HepG2 (cell line): ENCODE measurements at regions not wholly inside any gene's neighbourhood (a gene's known extent, or its start where the extent isn't known, plus 50 kb on each side); places are given as distances from the start of the nearest gene placed in this dataset.

Experiments
- ATAC-seq: fragments of 200-7000 bp; cut with Tn5 transposase; 3 replicates; pipeline ENCODE4 v1.9.1; 2020; ENCODE audit warnings: mild to moderate bottlenecking, moderate library complexity
- BruUV-seq: library from RNA; stranded (reverse); fragments of 400-500 nt; replicated peaks from 2 replicates; lab custom pipeline; 2021; lab: Mats Ljungman, UMichigan
- CTCF ChIA-PET: fragments of 300-600 bp; formaldehyde crosslinking; extraction: SDS; loops from one replicate; lab custom pipeline; 2021; ENCODE audit warnings: low total read pairs, inconsistent platforms, low intra/inter-chr PET ratio; lab: Yijun Ruan, JAX
- POLR2A ChIA-PET: fragments of 350-600 bp; sonication (Branson Sonifier 250); formaldehyde crosslinking; loops from one replicate; lab custom pipeline; 2020; ENCODE audit warnings: antibody characterized with exemption, inconsistent platforms; lab: Yijun Ruan, JAX
- DNase-seq: peaks from one replicate; pipeline ENCODE4 v3.0.0-alpha.2; 2015; ENCODE audit warnings: low spot score
- FAIRE-seq: peaks from 3 replicates; lab custom pipeline; 2011; peaks lifted over from hg19 to GRCh38; lab: Jason Lieb, UNC
- H2AFZ ChIP-seq: one replicate; pipeline ENCODE4 v1.6.1; 2011; ENCODE audit warnings: low read length, inconsistent platforms
- H3K27ac ChIP-seq: fragments of 300-600 bp; 3 replicates; pipeline ENCODE4 v1.8.0; 2011; ENCODE audit warnings: mixed run types, mild to moderate bottlenecking, mixed read lengths, low read length, inconsistent platforms; ENCODE audit not compliant: insufficient read depth; ENCODE audit errors: extremely low read length
- H3K27me3 ChIP-seq, 2 experiments: fragments of 200-600 bp in 1 of 2; 2 replicates in 1 of 2; 3 replicates in 1 of 2; pipeline versions ENCODE4 v1.6.0 to v1.8.0; 2011; ENCODE audit warnings: low read length in 2 of 2, mild to moderate bottlenecking in 2 of 2, moderate library complexity in 2 of 2, inconsistent platforms in 1 of 2; ENCODE audit not compliant: insufficient read depth in 2 of 2, control insufficient read depth in 1 of 2
- H3K36me3 ChIP-seq, 2 experiments: fragments of 200-600 bp in 1 of 2; replicated peaks in 1 of 2; 2 replicates in 1 of 2; 3 replicates in 1 of 2; pipeline versions ENCODE4 v1.5.1 to v1.8.0; 2011; ENCODE audit warnings: low read length in 2 of 2, inconsistent platforms in 1 of 2; ENCODE audit not compliant: insufficient read depth in 2 of 2, control insufficient read depth in 1 of 2
- H3K4me1 ChIP-seq: 2 replicates; pipeline ENCODE4 v1.5.1; 2012; ENCODE audit warnings: low read length, inconsistent platforms; ENCODE audit not compliant: insufficient read depth
- H3K4me2 ChIP-seq: 2 replicates; pipeline ENCODE4 v1.6.0; 2011; ENCODE audit warnings: low read depth, low read length, inconsistent platforms
- H3K4me3 ChIP-seq, 3 experiments: fragments of 200-600 bp in 1 of 3; sonication (generic), shearing (Covaris generic) in 1 of 3; replicated peaks in 1 of 3; 2 replicates each; pipeline ENCODE4 v1.5.1; 2011 to 2016; ENCODE audit warnings: low read length in 3 of 3, inconsistent platforms in 2 of 3, low read depth in 2 of 3, mild to moderate bottlenecking in 2 of 3, control low read depth in 1 of 3, mixed read lengths in 1 of 3; ENCODE audit not compliant: insufficient read depth in 1 of 3
- H3K79me2 ChIP-seq: one replicate; pipeline ENCODE4 v1.6.1; 2011; ENCODE audit warnings: low read length, inconsistent platforms; ENCODE audit not compliant: insufficient read depth
- H3K9ac ChIP-seq: 2 replicates; pipeline ENCODE4 v1.6.0; 2011; ENCODE audit warnings: mild to moderate bottlenecking, low read depth, low read length, inconsistent platforms; ENCODE audit not compliant: insufficient read depth
- H3K9me3 ChIP-seq: 2 replicates; pipeline ENCODE4 v1.5.1; 2012; ENCODE audit warnings: mild to moderate bottlenecking, low read length
- H4K20me1 ChIP-seq: 2 replicates; pipeline ENCODE4 v1.6.0; 2011; ENCODE audit warnings: inconsistent platforms, mild to moderate bottlenecking, low read length, moderate library complexity; ENCODE audit not compliant: insufficient read depth
- DPF2 ChIP-seq: sonication (generic); formaldehyde crosslinking; IDR thresholded peaks from 2 replicates; pipeline ENCODE4 v1.4.0; 2020; ENCODE audit warnings: mild to moderate bottlenecking, low read depth, missing genetic modification reagents, borderline replicate concordance
- EEA1 ChIP-seq: sonication (generic); formaldehyde crosslinking; IDR thresholded peaks from 2 replicates; pipeline ENCODE4 v1.5.1; 2020; ENCODE audit warnings: mild to moderate bottlenecking, missing genetic modification reagents, borderline replicate concordance
- FOXA1 ChIP-seq, 2 experiments: fragments of 450-650 bp in 1 of 2; sonication (generic) in 1 of 2; formaldehyde crosslinking in 1 of 2; IDR thresholded peaks; 2 replicates each; pipeline versions ENCODE4 v1.4.0 to v1.6.1; 2016 to 2020; ENCODE audit warnings: missing genetic modification reagents in 1 of 2
- ISL2 ChIP-seq: sonication (generic); formaldehyde crosslinking; IDR thresholded peaks from 2 replicates; pipeline ENCODE4 v1.5.0; 2020; ENCODE audit warnings: missing genetic modification reagents
- JUNB ChIP-seq: sonication (generic); formaldehyde crosslinking; IDR thresholded peaks from 2 replicates; pipeline ENCODE4 v1.8.0; 2022; ENCODE audit warnings: missing genetic modification reagents, mild to moderate bottlenecking, borderline replicate concordance
- PHF20 ChIP-seq: sonication (generic); formaldehyde crosslinking; IDR thresholded peaks from 2 replicates; pipeline ENCODE4 v1.5.0; 2020; ENCODE audit warnings: mild to moderate bottlenecking, missing genetic modification reagents
- ZFAT ChIP-seq: sonication (generic); formaldehyde crosslinking; conservative IDR thresholded peaks from 2 replicates; pipeline ENCODE4 v1.8.1; 2023; ENCODE audit warnings: missing genetic modification reagents, inconsistent platforms
- ZFP1 ChIP-seq: IDR thresholded peaks from 2 replicates; pipeline ENCODE4 v1.6.1; 2016
- ZKSCAN8 ChIP-seq: IDR thresholded peaks from 2 replicates; pipeline ENCODE4 v1.6.1; 2016; ENCODE audit warnings: borderline replicate concordance, missing genetic modification reagents, missing compliant biosample characterization
- ZNF34 ChIP-seq: sonication (generic); formaldehyde crosslinking; IDR thresholded peaks from 2 replicates; pipeline ENCODE4 v1.4.0; 2020; ENCODE audit warnings: mild to moderate bottlenecking, missing genetic modification reagents, borderline replicate concordance
- ZNF614 ChIP-seq: IDR thresholded peaks from 2 replicates; pipeline ENCODE4 v1.6.1; 2018; ENCODE audit warnings: missing biosample characterization, missing genetic modification reagents, inconsistent platforms, borderline replicate concordance
- ZNF790 ChIP-seq: sonication (generic); formaldehyde crosslinking; IDR thresholded peaks from 2 replicates; pipeline ENCODE4 v1.8.0; 2022; ENCODE audit warnings: missing genetic modification reagents, mild to moderate bottlenecking, borderline replicate concordance
- WGBS: methylation state at CpG from one replicate; pipeline ENCODE4 v1.1.6; 2017; ENCODE audit warnings: low lambda C conversion rate; 5-methylcytosine and 5-hydroxymethylcytosine counted together
- in situ Hi-C: cut with HindIII; loops from 2 replicates; pipeline ENCODE4 v1.10.0; 2017; ENCODE audit warnings: low pct_unique_long_range_greater_than_20kb; ENCODE audit not compliant: extremely low pct_ligation_motif_present
- intact Hi-C: fragments of 100-400 bp; cut with micrococcal nuclease; formaldehyde crosslinking; loops from one replicate; pipeline ENCODE4 v1.10.0; 2022; ENCODE audit not compliant: unreplicated experiment
- TF ChIP-seq, protein P1 (sequence below): IDR thresholded peaks from 2 replicates; pipeline ENCODE4 v1.6.1; 2016; ENCODE audit warnings: low read depth, missing genetic modification reagents, missing compliant biosample characterization
- TF ChIP-seq, protein P2 (sequence below): sonication (generic); formaldehyde crosslinking; IDR thresholded peaks from 2 replicates; pipeline ENCODE4 v1.5.1; 2020; ENCODE audit warnings: mild to moderate bottlenecking, missing genetic modification reagents, borderline replicate concordance

DNA sequence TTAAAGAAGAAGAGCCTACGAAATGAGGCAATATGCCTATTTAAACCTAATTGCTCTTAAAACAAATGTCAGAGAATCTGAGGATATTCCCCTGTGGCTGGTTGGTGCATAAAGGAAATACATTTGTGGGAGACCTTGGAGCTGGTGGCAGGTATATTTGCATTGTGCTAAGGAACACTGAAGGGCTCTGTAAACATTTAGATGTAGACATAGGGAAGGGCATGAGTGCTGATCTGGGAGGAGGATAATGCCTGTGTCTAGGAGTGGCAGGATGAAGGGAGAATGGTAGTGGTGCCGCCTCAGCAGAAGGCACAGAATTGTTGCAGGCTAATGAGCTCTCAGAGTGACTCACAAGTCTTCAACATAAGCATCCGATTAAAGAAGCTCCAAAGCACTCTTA is 85.8 kb downstream of the CD164 start:
- BruUV-seq: no TSS peak
- intact Hi-C loops (loop anchor here (5.0 kb wide), 1 partner anchor 66 kb away; no protein-coding TSS in a partner anchor), in situ Hi-C loops (no loop called here)
- ATAC-seq: peak; percentile 45
- WGBS: 74% methylated on average over 3 of the region's 3 CpGs
- no peak overlapping the region for H2AFZ ChIP-seq
- H3K4me3 ChIP-seq: no peak overlapping the region
- no peaks in the 10 kb centered on the region for H3K27me3 ChIP-seq
- ChIA-PET CTCF (no interaction called here), POLR2A (interaction anchor here (1.3 to 2.3 kb wide), 3 partner anchors 45 to 88 kb away, joined by 3 to 9 read pairs (median 7); partner anchors contain the start of gene CD164)
- 0 out of 2 replicates have a peak overlapping the region, but pooled peaks have one; percentile 2 for H3K4me2 ChIP-seq
- H3K9ac ChIP-seq: no peak overlapping the region
- H3K4me1 ChIP-seq: peaks cover 50% of the 10 kb centered on the region
- H3K36me3 ChIP-seq: no peaks in the 10 kb centered on the region
- H3K27ac ChIP-seq: no peak overlapping the region
- DNase-seq: peak; percentile 47
- FAIRE-seq: peak; percentile 42
- no peaks in the 10 kb centered on the region for H3K79me2 ChIP-seq
- no peaks in the 10 kb centered on the region for H3K9me3 ChIP-seq
- H4K20me1 ChIP-seq: no peaks in the 10 kb centered on the region
- no peak for TF ChIP-seq ISL2 (CRISPR knock-in tag)
- TF ChIP-seq EEA1 (CRISPR knock-in tag): no peak
- no peak for TF ChIP-seq FOXA1 (IDR thresholded peaks at IDR 0.05)
- peak; percentile 49; the same call in 1 of the 2 replicates for TF ChIP-seq FOXA1 (CRISPR knock-in tag; IDR thresholded peaks at IDR 0.05)
- TF ChIP-seq, protein P1, sequence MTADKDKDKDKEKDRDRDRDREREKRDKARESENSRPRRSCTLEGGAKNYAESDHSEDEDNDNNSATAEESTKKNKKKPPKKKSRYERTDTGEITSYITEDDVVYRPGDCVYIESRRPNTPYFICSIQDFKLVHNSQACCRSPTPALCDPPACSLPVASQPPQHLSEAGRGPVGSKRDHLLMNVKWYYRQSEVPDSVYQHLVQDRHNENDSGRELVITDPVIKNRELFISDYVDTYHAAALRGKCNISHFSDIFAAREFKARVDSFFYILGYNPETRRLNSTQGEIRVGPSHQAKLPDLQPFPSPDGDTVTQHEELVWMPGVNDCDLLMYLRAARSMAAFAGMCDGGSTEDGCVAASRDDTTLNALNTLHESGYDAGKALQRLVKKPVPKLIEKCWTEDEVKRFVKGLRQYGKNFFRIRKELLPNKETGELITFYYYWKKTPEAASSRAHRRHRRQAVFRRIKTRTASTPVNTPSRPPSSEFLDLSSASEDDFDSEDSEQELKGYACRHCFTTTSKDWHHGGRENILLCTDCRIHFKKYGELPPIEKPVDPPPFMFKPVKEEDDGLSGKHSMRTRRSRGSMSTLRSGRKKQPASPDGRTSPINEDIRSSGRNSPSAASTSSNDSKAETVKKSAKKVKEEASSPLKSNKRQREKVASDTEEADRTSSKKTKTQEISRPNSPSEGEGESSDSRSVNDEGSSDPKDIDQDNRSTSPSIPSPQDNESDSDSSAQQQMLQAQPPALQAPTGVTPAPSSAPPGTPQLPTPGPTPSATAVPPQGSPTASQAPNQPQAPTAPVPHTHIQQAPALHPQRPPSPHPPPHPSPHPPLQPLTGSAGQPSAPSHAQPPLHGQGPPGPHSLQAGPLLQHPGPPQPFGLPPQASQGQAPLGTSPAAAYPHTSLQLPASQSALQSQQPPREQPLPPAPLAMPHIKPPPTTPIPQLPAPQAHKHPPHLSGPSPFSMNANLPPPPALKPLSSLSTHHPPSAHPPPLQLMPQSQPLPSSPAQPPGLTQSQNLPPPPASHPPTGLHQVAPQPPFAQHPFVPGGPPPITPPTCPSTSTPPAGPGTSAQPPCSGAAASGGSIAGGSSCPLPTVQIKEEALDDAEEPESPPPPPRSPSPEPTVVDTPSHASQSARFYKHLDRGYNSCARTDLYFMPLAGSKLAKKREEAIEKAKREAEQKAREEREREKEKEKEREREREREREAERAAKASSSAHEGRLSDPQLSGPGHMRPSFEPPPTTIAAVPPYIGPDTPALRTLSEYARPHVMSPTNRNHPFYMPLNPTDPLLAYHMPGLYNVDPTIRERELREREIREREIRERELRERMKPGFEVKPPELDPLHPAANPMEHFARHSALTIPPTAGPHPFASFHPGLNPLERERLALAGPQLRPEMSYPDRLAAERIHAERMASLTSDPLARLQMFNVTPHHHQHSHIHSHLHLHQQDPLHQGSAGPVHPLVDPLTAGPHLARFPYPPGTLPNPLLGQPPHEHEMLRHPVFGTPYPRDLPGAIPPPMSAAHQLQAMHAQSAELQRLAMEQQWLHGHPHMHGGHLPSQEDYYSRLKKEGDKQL (CRISPR knock-in tag): no peak
- no peak for TF ChIP-seq JUNB (CRISPR knock-in tag)
- no peak for TF ChIP-seq ZNF614 (CRISPR knock-in tag)
- no peak for TF ChIP-seq ZNF34 (CRISPR knock-in tag)
- no peak for TF ChIP-seq PHF20 (CRISPR knock-in tag)
- TF ChIP-seq, protein P2, sequence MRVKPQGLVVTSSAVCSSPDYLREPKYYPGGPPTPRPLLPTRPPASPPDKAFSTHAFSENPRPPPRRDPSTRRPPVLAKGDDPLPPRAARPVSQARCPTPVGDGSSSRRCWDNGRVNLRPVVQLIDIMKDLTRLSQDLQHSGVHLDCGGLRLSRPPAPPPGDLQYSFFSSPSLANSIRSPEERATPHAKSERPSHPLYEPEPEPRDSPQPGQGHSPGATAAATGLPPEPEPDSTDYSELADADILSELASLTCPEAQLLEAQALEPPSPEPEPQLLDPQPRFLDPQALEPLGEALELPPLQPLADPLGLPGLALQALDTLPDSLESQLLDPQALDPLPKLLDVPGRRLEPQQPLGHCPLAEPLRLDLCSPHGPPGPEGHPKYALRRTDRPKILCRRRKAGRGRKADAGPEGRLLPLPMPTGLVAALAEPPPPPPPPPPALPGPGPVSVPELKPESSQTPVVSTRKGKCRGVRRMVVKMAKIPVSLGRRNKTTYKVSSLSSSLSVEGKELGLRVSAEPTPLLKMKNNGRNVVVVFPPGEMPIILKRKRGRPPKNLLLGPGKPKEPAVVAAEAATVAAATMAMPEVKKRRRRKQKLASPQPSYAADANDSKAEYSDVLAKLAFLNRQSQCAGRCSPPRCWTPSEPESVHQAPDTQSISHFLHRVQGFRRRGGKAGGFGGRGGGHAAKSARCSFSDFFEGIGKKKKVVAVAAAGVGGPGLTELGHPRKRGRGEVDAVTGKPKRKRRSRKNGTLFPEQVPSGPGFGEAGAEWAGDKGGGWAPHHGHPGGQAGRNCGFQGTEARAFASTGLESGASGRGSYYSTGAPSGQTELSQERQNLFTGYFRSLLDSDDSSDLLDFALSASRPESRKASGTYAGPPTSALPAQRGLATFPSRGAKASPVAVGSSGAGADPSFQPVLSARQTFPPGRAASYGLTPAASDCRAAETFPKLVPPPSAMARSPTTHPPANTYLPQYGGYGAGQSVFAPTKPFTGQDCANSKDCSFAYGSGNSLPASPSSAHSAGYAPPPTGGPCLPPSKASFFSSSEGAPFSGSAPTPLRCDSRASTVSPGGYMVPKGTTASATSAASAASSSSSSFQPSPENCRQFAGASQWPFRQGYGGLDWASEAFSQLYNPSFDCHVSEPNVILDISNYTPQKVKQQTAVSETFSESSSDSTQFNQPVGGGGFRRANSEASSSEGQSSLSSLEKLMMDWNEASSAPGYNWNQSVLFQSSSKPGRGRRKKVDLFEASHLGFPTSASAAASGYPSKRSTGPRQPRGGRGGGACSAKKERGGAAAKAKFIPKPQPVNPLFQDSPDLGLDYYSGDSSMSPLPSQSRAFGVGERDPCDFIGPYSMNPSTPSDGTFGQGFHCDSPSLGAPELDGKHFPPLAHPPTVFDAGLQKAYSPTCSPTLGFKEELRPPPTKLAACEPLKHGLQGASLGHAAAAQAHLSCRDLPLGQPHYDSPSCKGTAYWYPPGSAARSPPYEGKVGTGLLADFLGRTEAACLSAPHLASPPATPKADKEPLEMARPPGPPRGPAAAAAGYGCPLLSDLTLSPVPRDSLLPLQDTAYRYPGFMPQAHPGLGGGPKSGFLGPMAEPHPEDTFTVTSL (CRISPR knock-in tag): 0 out of 2 replicates have a peak, but pooled peaks have one; percentile 35
- no peak for TF ChIP-seq ZNF790 (CRISPR knock-in tag)
- no peak for TF ChIP-seq ZFAT (CRISPR knock-in tag)
- TF ChIP-seq ZFP1 (CRISPR knock-in tag): no peak
- TF ChIP-seq ZKSCAN8 (CRISPR knock-in tag): no peak
- TF ChIP-seq DPF2 (CRISPR knock-in tag): 0 out of 2 replicates have a peak, but pooled peaks have one; percentile 34
